K562 (cell line): ENCODE measurements at regions not wholly inside any gene's neighbourhood (a gene's known extent, or its start where the extent isn't known, plus 50 kb on each side); places are given as distances from the start of the nearest gene placed in this dataset.

Experiments
- ATAC-seq: fragments of 200-7000 bp; cut with Tn5 transposase; 3 replicates; pipeline ENCODE4 v1.9.1; 2020; ENCODE audit warnings: moderate library complexity
- BruUV-seq: library from RNA; stranded (reverse); fragments of 400-500 nt; replicated peaks from 2 replicates; lab custom pipeline; 2021; lab: Mats Ljungman, UMichigan
- CTCF ChIA-PET: fragments of 300-600 bp; formaldehyde crosslinking; extraction: SDS; loops from one replicate; lab custom pipeline; 2021; ENCODE audit warnings: low intra/inter-chr PET ratio; lab: Yijun Ruan, JAX
- POLR2A ChIA-PET: fragments of 300-600, 350-650 bp; sonication (Branson Sonifier 250); formaldehyde crosslinking; extraction: SDS; loops from one replicate; lab custom pipeline; 2021; ENCODE audit warnings: antibody characterized with exemption, inconsistent platforms; lab: Yijun Ruan, JAX
- DNase-seq, 4 experiments: peaks; one replicate each; pipeline versions ENCODE4 v3.0.0 to v3.0.0-alpha.2; 2011 to 2018; ENCODE audit warnings: low spot score in 3 of 4, mixed read lengths in 3 of 4; ENCODE audit errors: extremely low read depth in 1 of 4
- FAIRE-seq: peaks from 2 replicates; lab custom pipeline; 2011; peaks lifted over from hg19 to GRCh38; lab: Jason Lieb, UNC
- H2AFZ ChIP-seq: 2 replicates; pipeline ENCODE4 v1.6.0; 2011; ENCODE audit warnings: low read depth, low read length, control low read depth, inconsistent platforms
- H3K27ac ChIP-seq: fragments of 200-600 bp; 3 replicates; pipeline ENCODE4 v1.8.0; 2011; ENCODE audit warnings: low read depth, mild to moderate bottlenecking, control low read depth, inconsistent platforms, low read length, moderate library complexity, mixed read lengths; ENCODE audit errors: extremely low read depth
- H3K27me3 ChIP-seq, 2 experiments: fragments of 300-600 bp in 1 of 2; 2 replicates in 1 of 2; 3 replicates in 1 of 2; pipeline versions ENCODE4 v1.6.0 to v1.8.0; 2011; ENCODE audit warnings: inconsistent platforms in 2 of 2, low read length in 2 of 2, mild to moderate bottlenecking in 1 of 2, mixed read lengths in 1 of 2, moderate library complexity in 1 of 2; ENCODE audit not compliant: control insufficient read depth in 2 of 2, insufficient read depth in 2 of 2
- H3K36me3 ChIP-seq: fragments of 300-600 bp; 3 replicates; pipeline ENCODE4 v1.8.0; 2011; ENCODE audit warnings: mild to moderate bottlenecking, low read length, inconsistent platforms; ENCODE audit not compliant: control insufficient read depth, insufficient read depth
- H3K4me1 ChIP-seq, 2 experiments: fragments of 200-600 bp in 1 of 2; replicated peaks in 1 of 2; 2 replicates in 1 of 2; 3 replicates in 1 of 2; pipeline versions ENCODE4 v1.5.1 to v1.8.0; 2011; ENCODE audit warnings: inconsistent platforms in 2 of 2, low read length in 2 of 2, mild to moderate bottlenecking in 1 of 2, mixed read lengths in 1 of 2, moderate library complexity in 1 of 2; ENCODE audit not compliant: control insufficient read depth in 2 of 2, insufficient read depth in 2 of 2
- H3K4me2 ChIP-seq: 2 replicates; pipeline ENCODE4 v1.6.1; 2011; ENCODE audit warnings: low read length, control low read depth, inconsistent platforms, mixed read lengths; ENCODE audit not compliant: insufficient read depth
- H3K4me3 ChIP-seq: fragments of 200-600 bp; sonication (generic), shearing (Covaris generic); 2 replicates; pipeline ENCODE4 v1.5.1; 2016; ENCODE audit warnings: control low read depth, inconsistent platforms
- H3K79me2 ChIP-seq: fragments of 200-600 bp; 3 replicates; pipeline ENCODE4 v1.8.0; 2011; ENCODE audit warnings: low read length, inconsistent platforms; ENCODE audit not compliant: control insufficient read depth, insufficient read depth
- H3K9ac ChIP-seq, 2 experiments: 2 replicates each; pipeline versions ENCODE4 v1.6.0 to v1.6.1; 2011; ENCODE audit warnings: low read depth in 2 of 2, low read length in 2 of 2, control low read depth in 1 of 2, inconsistent platforms in 1 of 2, mild to moderate bottlenecking in 1 of 2, mixed read lengths in 1 of 2; ENCODE audit not compliant: insufficient read depth in 1 of 2
- H3K9me1 ChIP-seq: one replicate; pipeline ENCODE4 v1.6.0; 2011; ENCODE audit warnings: inconsistent platforms, mild to moderate bottlenecking, low read length, moderate library complexity; ENCODE audit not compliant: control insufficient read depth, insufficient read depth
- H3K9me3 ChIP-seq: replicated peaks from 2 replicates; pipeline ENCODE4 v1.5.1; 2011; ENCODE audit warnings: low read depth, low read length, inconsistent platforms; ENCODE audit not compliant: control insufficient read depth, insufficient read depth
- H4K20me1 ChIP-seq: replicated peaks from 2 replicates; pipeline ENCODE4 v1.6.1; 2011; ENCODE audit warnings: low read length, inconsistent platforms, mixed read lengths; ENCODE audit not compliant: control insufficient read depth, insufficient read depth
- DPF2 ChIP-seq: fragments of 450-650 bp; IDR thresholded peaks from 2 replicates; pipeline ENCODE4 v1.6.1; 2016
- ERF ChIP-seq: fragments of 450-650 bp; formaldehyde crosslinking; IDR thresholded peaks from 2 replicates; pipeline ENCODE4 v1.4.0; 2020; ENCODE audit warnings: mild to moderate bottlenecking, mixed read lengths
- EWSR1 ChIP-seq: fragments of 450-650 bp; IDR thresholded peaks from 2 replicates; pipeline ENCODE4 v1.6.1; 2018; ENCODE audit warnings: borderline replicate concordance, mild to moderate bottlenecking, low read depth, moderate library complexity; ENCODE audit not compliant: partially characterized antibody
- IRF2 ChIP-seq: sonication (generic); formaldehyde crosslinking; IDR thresholded peaks from 2 replicates; pipeline ENCODE4 v1.8.1; 2022; ENCODE audit warnings: mild to moderate bottlenecking, missing genetic modification reagents
- NRF1 ChIP-seq, 2 experiments: fragments of 450-650 bp; IDR thresholded peaks in 1 of 2; conservative IDR thresholded peaks in 1 of 2; 2 replicates each; pipeline ENCODE4 v1.6.1; 2014; ENCODE audit warnings: mild to moderate bottlenecking in 2 of 2
- POLR2AphosphoS2 ChIP-seq: IDR thresholded peaks from 2 replicates; pipeline ENCODE4 v1.6.1; 2012; ENCODE audit warnings: low read length, improper control_type of control experiment
- RB1 ChIP-seq: fragments of 450-650 bp; IDR thresholded peaks from 2 replicates; pipeline ENCODE4 v1.6.1; 2017; ENCODE audit warnings: low read depth, mild to moderate bottlenecking
- YBX1 ChIP-seq: fragments of 450-650 bp; IDR thresholded peaks from 2 replicates; pipeline ENCODE4 v1.7.1; 2016; ENCODE audit warnings: mild to moderate bottlenecking
- YY1 ChIP-seq, 3 experiments: IDR thresholded peaks; 2 replicates each; pipeline ENCODE4 v1.6.1; 2011; ENCODE audit warnings: low read length in 2 of 3, mild to moderate bottlenecking in 2 of 3, moderate library complexity in 2 of 3, borderline replicate concordance in 1 of 3, control low read depth in 1 of 3, low read depth in 1 of 3; ENCODE audit not compliant: insufficient read depth in 3 of 3, insufficient replicate concordance in 2 of 3, control insufficient read depth in 1 of 3, insufficient read length in 1 of 3; ENCODE audit errors: extremely low read depth in 1 of 3
- ZNF140 ChIP-seq: fragments of 250-450 bp; sonication (Bioruptor Pico); IDR thresholded peaks from 2 replicates; pipeline ENCODE4 v1.8.0; 2021; ENCODE audit warnings: moderate library complexity, mild to moderate bottlenecking, inconsistent platforms
- WGBS: fragments of 100-300 bp; shearing (Covaris generic); methylation state at CpG from one replicate; pipeline ENCODE4 v1.1.6; 2016; ENCODE audit warnings: low coverage, mixed read lengths; ENCODE audit not compliant: insufficient coverage; ENCODE audit errors: missing lambda C conversion rate; 5-methylcytosine and 5-hydroxymethylcytosine counted together
- in situ Hi-C: fragments of 300-500 bp; cut with MboI; formaldehyde crosslinking; loops from 4 replicates; pipeline ENCODE4 v1.15.0; 2018; ENCODE audit warnings: inconsistent platforms, mixed read lengths
- intact Hi-C: fragments of 100-400 bp; cut with micrococcal nuclease; formaldehyde crosslinking; loops from 2 replicates; pipeline ENCODE4 v1.14.2; 2022

- H3K4me3 ChIP-seq: no peak overlapping the region
- no peak for FAIRE-seq
- no peaks in the 10 kb centered on the region for H3K79me2 ChIP-seq
- CTCF ChIA-PET: no interaction called here
- no peak for TF ChIP-seq ZNF140
- TF ChIP-seq EWSR1: no peak
- no peak for TF ChIP-seq YY1 (IDR thresholded peaks at IDR 0.05; ENCODE audit: borderline replicate concordance in 1 of 3, control insufficient read depth in 1 of 3, extremely low read depth in 1 of 3, insufficient read depth in 3 of 3, insufficient read length in 1 of 3, insufficient replicate concordance in 2 of 3, low read depth in 1 of 3, low read length in 2 of 3)
- TF ChIP-seq NRF1 (conservative IDR thresholded peaks at IDR 0.05 in 1 of 2, IDR thresholded peaks at IDR 0.05 in 1 of 2): no peak
- TF ChIP-seq, all 486 proteins: peak for 0
- POLR2A ChIA-PET: interaction anchor here (0.6 kb wide), 1 partner anchor 10 kb away, joined by 3 read pairs; no protein-coding TSS in a partner anchor
- WGBS: 0% methylated on average over 8 of the region's 8 CpGs
- Histone ChIP-seq H3K27me3 (no peaks in the 10 kb centered on the region), H3K9ac (no peak overlapping the region), H3K27ac (no peak overlapping the region), H3K9me1 (no peaks in the 10 kb centered on the region), H4K20me1 (no peaks in the 10 kb centered on the region), H3K36me3 (no peaks in the 10 kb centered on the region), H3K4me2 (no peak overlapping the region), H2AFZ (no peak overlapping the region), H3K4me1 (no peaks in the 10 kb centered on the region), H3K9me3 (no peaks in the 10 kb centered on the region)
- no TSS peak for BruUV-seq
- in situ Hi-C loops (no loop called here), intact Hi-C loops (no loop called here)
- DNase-seq: no peak
- no peak for ATAC-seq
These were observed 380.3 kb downstream of the CDH26 start for GRCh38 chr20:60338556-60338955.

- POLR2A ChIA-PET: interaction anchor here (0.5 to 0.6 kb wide), 2 partner anchors 209 to 385 kb away, joined by 3 read pairs; no protein-coding TSS in a partner anchor
- FAIRE-seq: no peak
These were observed 381.5 kb downstream of the CDH26 start for GRCh38 chr20:60339738-60340137.

More at GRCh38 chr20:60339738-60340137, 381.5 kb downstream of the CDH26 start:
- no peak for ATAC-seq
- 2% methylated on average over 6 of the region's 6 CpGs for WGBS
- H3K9me1 ChIP-seq: no peaks in the 10 kb centered on the region
- no peaks in the 10 kb centered on the region for H3K27me3 ChIP-seq
- H2AFZ ChIP-seq: no peak overlapping the region
- no TSS peak for BruUV-seq
- H3K27ac ChIP-seq: no peak overlapping the region
- no peak overlapping the region for H3K9ac ChIP-seq
- H4K20me1 ChIP-seq: no peaks in the 10 kb centered on the region
- H3K79me2 ChIP-seq: no peaks in the 10 kb centered on the region
- DNase-seq: no peak
- CTCF ChIA-PET: no interaction called here
- no peaks in the 10 kb centered on the region for H3K4me1 ChIP-seq
- TF ChIP-seq DPF2 (no peak), POLR2AphosphoS2 (no peak), RB1 (no peak), IRF2 (CRISPR knock-in tag) (no peak), ERF (CRISPR knock-in tag) (no peak), YBX1 (no peak)
- H3K4me2 ChIP-seq: no peak overlapping the region
- no peak overlapping the region for H3K4me3 ChIP-seq
- intact Hi-C loops (no loop called here), in situ Hi-C loops (no loop called here)
- no peaks in the 10 kb centered on the region for H3K9me3 ChIP-seq
- no peaks in the 10 kb centered on the region for H3K36me3 ChIP-seq
